ENCODE measurements at regions not wholly inside any gene's neighbourhood (a gene's known extent, or its start where the extent isn't known, plus 50 kb on each side); places are given as distances from the start of the nearest gene placed in this dataset.

GRCh38 chr16:35255816-35256215, 1796.4 kb downstream of the TP53TG3F start:
- DNase-seq (ENCODE audit: low read depth in 2 of 3, low spot score in 1 of 3) = no peak

- DNase-seq (ENCODE audit: low read depth in 2 of 3, low spot score in 1 of 3) = no peak
These were observed 1799.0 kb downstream of the TP53TG3F start for GRCh38 chr16:35258381-35258780.

DNA sequence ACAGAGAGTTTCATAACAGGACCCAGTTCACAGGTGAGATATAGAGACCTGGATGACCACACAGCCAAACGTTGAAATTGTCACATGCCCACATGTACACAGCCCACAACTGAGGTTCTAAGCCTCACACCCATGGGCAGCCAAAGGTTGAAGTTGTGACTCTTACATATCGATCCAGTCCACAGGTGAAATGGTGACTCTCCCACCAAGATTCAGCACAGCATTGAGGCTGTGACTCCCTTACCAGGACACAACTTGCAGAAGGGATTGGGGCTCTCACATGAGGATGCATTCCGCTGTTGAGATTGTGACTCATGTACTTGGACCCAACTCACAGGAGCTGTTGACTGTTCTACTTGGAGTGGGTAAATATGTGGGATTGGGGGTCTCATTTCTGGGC, 1836.4 kb downstream of the TP53TG3F start:
- no peak for DNase-seq (ENCODE audit: low read depth in 2 of 3, low spot score in 1 of 3)

GRCh38 chr16:35296962-35297653, 1837.7 kb downstream of the TP53TG3F start:
- no peak for DNase-seq (ENCODE audit: low read depth in 2 of 3, low spot score in 1 of 3)

GRCh38 chr16:35298460-35299243, 1839.2 kb downstream of the TP53TG3F start:
- DNase-seq (ENCODE audit: low read depth in 2 of 3, low spot score in 1 of 3) = no peak

DNA sequence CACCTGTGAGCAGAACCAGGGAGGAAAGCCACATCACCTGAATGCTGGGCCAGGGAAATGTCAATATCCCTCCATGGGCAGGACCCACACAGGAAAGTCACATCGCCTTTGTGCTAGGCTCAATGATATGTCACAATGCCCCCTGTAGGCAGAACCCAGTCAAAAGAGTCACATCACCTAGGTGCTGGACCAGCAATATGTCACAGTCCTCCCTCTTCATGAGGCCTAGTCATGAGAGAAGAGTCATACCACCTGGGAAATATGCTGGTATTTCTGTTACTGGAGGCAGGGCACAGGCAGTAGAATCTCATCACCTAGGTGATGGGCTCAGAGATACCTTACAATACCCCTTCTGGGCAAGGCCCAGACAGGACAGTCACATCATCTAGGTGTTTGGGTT, 1843.4 kb downstream of the TP53TG3F start:
- DNase-seq (ENCODE audit: low read depth in 2 of 3, low spot score in 1 of 3) = no peak

GRCh38 chr16:35305476-35305875, 1846.1 kb downstream of the TP53TG3F start:
- DNase-seq (ENCODE audit: low read depth in 2 of 3, low spot score in 1 of 3) = no peak

DNA sequence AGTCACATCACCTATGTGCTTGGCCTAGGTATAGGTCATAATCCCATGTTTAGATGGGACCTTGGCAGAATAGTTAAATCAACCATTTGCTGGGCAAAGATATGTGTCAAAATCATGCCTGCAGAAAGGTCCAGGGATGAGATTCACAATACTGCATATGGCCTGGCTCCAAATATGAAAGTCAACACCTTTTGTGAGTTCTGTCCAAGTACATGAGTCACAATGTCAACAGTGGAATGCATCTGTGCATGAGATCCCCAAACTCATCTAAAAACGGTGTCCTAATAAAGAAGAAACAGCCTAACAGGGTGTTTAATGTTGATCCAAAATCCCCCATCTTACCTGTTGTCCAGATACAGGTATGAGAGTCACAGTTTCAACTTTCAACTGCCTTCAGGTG, 1847.5 kb downstream of the TP53TG3F start:
- no peak for DNase-seq (ENCODE audit: low read depth in 2 of 3, low spot score in 1 of 3)

DNA sequence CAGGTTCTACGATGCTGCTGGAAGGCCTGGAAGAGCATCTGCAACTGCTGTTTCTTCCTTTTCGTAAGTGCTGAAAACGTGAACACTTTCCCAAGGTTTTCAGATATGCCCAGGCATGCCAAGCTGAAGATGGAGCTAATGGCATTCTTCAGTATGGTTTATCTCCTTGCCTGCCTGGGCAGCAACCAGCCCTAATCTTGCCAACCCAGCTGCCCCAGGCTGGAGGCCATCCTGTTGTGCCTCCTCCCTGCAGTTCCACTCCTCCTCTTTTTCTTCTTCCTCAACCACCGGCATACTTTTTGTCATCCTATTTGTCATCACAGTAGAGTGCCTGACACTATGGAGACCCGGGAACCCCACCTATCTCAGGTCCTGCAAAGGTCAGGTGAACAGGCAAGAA, 1849.3 kb downstream of the TP53TG3F start:
- no peak for DNase-seq (ENCODE audit: low read depth in 2 of 3, low spot score in 1 of 3)

GRCh38 chr16:35310999-35311398, 1851.6 kb downstream of the TP53TG3F start:
- no peak for DNase-seq (ENCODE audit: low read depth in 2 of 3, low spot score in 1 of 3)

- DNase-seq (ENCODE audit: low read depth in 2 of 3, low spot score in 1 of 3) = no peak
These were observed 1852.1 kb downstream of the TP53TG3F start for GRCh38 chr16:35311475-35311874.

DNA sequence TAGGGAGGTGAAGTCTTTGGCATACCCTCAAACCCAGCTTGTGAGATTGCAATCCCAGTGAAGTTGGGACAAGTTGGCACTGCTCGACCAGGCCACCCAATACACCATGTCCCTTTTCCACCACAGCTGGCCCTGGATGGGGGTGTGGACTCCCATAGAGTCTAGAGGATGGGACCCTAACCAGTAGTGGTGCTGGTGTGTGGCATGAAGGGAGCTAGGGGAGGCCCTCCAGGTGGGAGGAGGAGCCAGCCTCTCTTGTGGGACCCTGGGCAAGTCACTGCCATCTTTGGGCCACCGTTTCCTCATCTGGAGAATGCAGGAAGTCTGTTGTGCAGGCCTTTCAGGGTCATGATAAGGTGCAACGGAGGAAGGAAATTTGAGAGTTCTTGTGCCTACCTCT, 1854.9 kb downstream of the TP53TG3F start:
- no peak for DNase-seq (ENCODE audit: low read depth in 2 of 3, low spot score in 1 of 3)

DNA sequence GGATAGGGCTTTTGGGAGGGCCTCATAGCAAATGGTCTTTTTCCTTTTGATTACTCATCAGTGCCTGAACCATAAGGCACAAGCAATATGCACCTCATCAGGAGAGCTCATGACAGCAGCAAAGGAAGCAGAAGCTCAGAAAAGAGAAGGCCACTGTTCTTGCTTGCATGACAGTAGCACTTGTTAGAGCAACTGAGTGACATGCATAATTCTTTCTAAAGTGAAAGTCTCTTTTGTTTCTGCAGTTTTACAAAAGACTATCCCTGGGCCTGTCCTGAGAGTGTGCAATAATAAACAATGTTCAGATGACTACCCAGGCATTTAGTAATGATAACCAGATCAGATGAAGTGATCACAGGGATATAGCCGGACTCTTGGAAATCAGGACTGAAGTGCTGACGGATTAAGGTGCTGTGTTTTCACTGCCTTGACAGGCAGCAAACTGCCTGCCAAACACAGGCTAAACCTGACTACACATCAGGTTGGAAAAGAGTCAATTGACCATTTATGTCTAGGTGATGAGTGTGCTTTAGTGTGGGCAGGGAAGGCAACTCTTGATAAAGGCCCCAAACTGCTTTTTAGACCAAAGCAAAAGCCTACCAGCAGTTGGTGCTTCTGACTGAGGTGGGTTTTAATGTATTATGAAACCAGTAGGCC, 1860.3 kb downstream of the TP53TG3F start:
- no peak for DNase-seq (ENCODE audit: low read depth in 2 of 3, low spot score in 1 of 3)

- no peak for DNase-seq (ENCODE audit: low read depth in 2 of 3, low spot score in 1 of 3)
These were observed 1866.5 kb downstream of the TP53TG3F start for GRCh38 chr16:35325936-35326335.

- DNase-seq (ENCODE audit: low read depth in 2 of 3, low spot score in 1 of 3) = no peak
These were observed 1879.9 kb downstream of the TP53TG3F start for GRCh38 chr16:35339337-35339736.

DNA sequence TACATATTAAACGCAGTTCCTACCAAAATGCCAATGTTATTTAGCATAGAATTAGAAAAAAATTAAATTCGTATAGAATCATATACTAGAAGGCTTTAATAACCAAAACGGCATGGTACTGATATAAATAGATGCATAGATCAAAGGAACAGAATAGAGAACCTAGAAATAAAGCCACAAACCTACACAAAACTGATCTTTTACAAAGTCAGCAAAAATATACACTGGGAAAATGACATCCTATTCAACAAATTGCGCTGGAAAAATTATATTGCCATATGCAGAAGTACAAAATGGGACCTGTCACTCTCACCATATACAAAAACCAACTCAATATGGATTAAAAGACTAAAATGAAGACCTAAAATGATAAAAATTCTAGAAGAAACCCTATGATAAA, 1882.6 kb downstream of the TP53TG3F start:
- no peak for DNase-seq (ENCODE audit: low read depth in 2 of 3, low spot score in 1 of 3)

- no peak for DNase-seq (ENCODE audit: low read depth in 2 of 3, low spot score in 1 of 3)
These were observed 1884.8 kb downstream of the TP53TG3F start for GRCh38 chr16:35344012-35344762.

DNA sequence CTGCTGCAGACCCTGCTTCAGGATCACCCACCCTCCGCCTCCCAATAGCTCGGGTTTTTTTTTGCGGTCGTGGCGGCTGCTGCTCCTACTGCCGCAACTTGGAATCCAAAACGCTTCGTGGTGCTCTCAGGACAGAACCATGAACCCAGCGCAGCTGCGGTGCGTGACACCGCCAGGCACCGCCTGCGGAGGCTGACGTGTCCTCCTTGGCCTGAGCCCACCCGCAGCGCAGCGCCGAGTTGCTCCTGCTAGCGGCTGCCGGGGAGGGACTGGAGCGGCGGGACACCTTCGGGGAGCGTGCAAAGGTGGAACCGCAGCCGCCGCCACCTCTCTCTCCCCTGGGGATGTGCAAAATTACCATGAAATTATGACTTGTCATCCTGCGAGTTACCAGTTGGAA, 1893.0 kb downstream of the TP53TG3F start:
- no peak for DNase-seq (ENCODE audit: low read depth in 2 of 3, low spot score in 1 of 3)

- DNase-seq (ENCODE audit: low read depth in 2 of 3, low spot score in 1 of 3) = no peak
These were observed 1904.1 kb downstream of the TP53TG3F start for GRCh38 chr16:35363510-35363909.

GRCh38 chr16:35364263-35364662, 1904.9 kb downstream of the TP53TG3F start:
- no peak for DNase-seq (ENCODE audit: low read depth in 2 of 3, low spot score in 1 of 3)

GRCh38 chr16:35365675-35366074, 1906.3 kb downstream of the TP53TG3F start:
- DNase-seq (ENCODE audit: low read depth in 2 of 3, low spot score in 1 of 3) = no peak

Data from stimulated activated CD4-positive, alpha-beta T cell treated with anti-CD3 and anti-CD28 coated beads, Interleukin-12 subunit alpha, Interleukin-12 subunit beta, amount 100 ng/mL, for 48 hours (primary cell).